ENCODE measurements at regions not wholly inside any gene's neighbourhood (a gene's known extent, or its start where the extent isn't known, plus 50 kb on each side); places are given as distances from the start of the nearest gene placed in this dataset.

DNA sequence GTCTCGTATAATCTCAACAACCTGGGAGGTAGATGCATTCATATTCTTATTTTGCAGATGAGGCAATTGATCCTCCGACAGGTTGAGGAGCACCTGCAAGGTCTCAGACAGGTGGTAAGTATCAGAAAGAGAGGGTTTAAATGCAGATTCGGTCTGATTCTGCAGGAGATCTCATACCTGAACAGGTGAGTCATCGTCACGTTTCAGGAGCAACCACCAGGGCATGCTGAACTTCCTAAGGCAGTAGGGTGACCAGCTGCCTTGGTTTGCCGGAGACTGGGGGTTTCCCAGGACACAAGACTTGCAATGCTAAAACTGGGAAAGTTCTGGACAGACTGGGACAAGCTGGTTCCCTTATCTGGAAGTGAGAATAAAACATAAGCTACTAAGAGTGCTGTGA lies 68.8 kb upstream of the TSHZ3 start:
- DNase-seq (ENCODE audit: low read depth): no peak
- no peak for TF ChIP-seq CTCF (IDR thresholded peaks at IDR 0.05; ENCODE audit: low read depth, low read length, missing control alignments)

DNA sequence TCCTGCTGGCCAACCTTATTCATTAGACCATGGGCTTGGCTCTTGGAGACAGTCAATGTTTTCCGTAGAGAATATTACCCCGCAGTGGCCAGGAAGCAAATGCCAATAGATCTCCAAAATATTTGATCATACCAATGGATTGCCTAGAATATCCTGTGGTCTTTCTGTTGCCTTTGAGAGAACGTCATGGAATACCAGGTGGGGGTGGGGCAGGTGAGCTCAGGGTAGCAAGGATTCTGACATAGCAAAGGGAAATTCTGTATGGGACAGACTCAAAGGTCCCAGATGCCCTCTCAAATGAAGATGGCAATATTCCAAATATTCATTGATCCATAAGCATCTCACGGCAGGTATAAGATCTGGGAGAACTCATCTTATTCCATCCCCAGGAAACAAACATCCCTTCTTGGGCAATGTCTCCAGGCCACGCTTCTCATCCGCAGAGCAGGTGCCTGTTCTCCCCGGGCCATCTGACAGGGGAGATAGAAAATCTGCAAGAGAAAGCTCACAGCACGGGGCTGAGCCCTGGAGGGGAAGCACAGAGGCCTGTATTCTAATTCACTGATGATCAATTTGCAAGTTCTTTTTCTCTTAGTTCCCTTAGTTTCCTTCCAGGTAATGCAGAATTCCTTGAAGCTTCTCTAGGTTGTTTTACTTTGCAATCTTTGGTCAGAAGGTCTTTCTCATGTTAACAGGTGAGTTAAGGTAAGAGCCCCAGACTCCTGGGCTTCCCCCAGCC lies 69.6 kb upstream of the TSHZ3 start:
- no peak for DNase-seq (ENCODE audit: low read depth)
- H3K4me3 ChIP-seq (ENCODE audit: low read depth, low read length): no peak overlapping the region
- no peak for TF ChIP-seq CTCF (IDR thresholded peaks at IDR 0.05; ENCODE audit: low read depth, low read length, missing control alignments)

More for the DNA sequence above, 68.8 kb upstream of the TSHZ3 start:
- H3K4me3 ChIP-seq (ENCODE audit: low read depth, low read length): no peak overlapping the region

GRCh38 chr19:31419871-31420445 lies 70.7 kb upstream of the TSHZ3 start:
- no peak for DNase-seq (ENCODE audit: low read depth)
- no peak overlapping the region for H3K4me3 ChIP-seq (ENCODE audit: low read depth, low read length)
- TF ChIP-seq CTCF (IDR thresholded peaks at IDR 0.05; ENCODE audit: low read depth, low read length, missing control alignments): no peak

- TF ChIP-seq CTCF (IDR thresholded peaks at IDR 0.05; ENCODE audit: low read depth, low read length, missing control alignments): no peak
- no peak overlapping the region for H3K4me3 ChIP-seq (ENCODE audit: low read depth, low read length)
- DNase-seq (ENCODE audit: low read depth): no peak
Observed at GRCh38 chr19:31421082-31421481, 71.8 kb upstream of the TSHZ3 start.

DNA sequence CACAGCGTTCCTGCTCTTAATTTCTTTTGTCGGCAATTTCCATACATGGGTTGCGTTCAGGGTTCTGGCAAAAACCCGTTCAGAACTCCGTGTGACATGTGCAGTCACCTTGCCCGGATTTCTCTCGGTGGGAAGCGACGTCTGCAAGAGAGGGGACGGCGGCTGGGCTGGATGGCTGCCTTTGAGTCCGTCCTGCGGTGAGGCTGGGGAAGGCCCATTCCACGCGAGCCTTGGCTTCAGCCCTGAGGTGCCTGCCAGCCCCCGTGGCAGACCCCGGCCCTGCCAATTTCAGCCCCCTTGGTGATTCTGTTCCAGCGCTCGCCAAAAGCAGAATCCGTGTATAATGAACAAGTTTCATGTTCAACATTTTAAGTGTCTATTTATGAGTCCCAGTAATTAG lies 72.6 kb upstream of the TSHZ3 start:
- DNase-seq (ENCODE audit: low read depth): no peak
- no peak overlapping the region for H3K4me3 ChIP-seq (ENCODE audit: low read depth, low read length)
- TF ChIP-seq CTCF (IDR thresholded peaks at IDR 0.05; ENCODE audit: low read depth, low read length, missing control alignments): no peak

DNA sequence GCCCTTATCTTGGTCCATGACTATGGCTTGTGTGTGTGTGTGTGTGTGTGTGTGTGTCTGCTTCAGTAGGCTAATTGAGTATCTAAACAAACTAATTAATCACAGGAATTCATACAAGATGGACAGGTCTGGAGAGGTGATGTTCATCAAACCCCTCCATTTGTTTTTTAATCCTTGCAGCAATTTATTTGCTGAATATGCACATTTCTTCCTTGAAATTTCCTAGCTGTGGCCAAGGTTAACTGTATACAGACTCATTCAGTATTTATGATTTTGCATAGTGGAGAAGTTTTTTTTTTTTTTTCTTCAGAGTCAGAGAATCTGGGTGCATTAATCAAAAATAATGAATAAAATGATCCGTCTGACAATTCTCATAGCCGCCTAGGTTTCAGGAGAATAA lies 74.7 kb upstream of the TSHZ3 start:
- TF ChIP-seq CTCF (IDR thresholded peaks at IDR 0.05; ENCODE audit: low read depth, low read length, missing control alignments): no peak
- DNase-seq (ENCODE audit: low read depth): no peak
- H3K4me3 ChIP-seq (ENCODE audit: low read depth, low read length): no peak overlapping the region

Data from GM12864 (cell line).